ENCODE measurements at regions not wholly inside any gene's neighbourhood (a gene's known extent, or its start where the extent isn't known, plus 50 kb on each side); places are given as distances from the start of the nearest gene placed in this dataset.

GRCh38 chr2:39607538-39608262 lies 58.0 kb upstream of the TMEM178A start:
- no peak overlapping the region for H3K56ac ChIP-seq (ENCODE audit: low read length)
- H3K27me3 ChIP-seq (ENCODE audit: insufficient read depth, low read length, poor library complexity), result no peaks in the 10 kb centered on the region
- H3K9ac ChIP-seq (ENCODE audit: low read length), result no peak overlapping the region
- H3K4me1 ChIP-seq (ENCODE audit: control insufficient read depth, low read depth, low read length), result peaks cover 2% of the 10 kb centered on the region
- no peaks in the 10 kb centered on the region for H3K36me3 ChIP-seq (ENCODE audit: control insufficient read depth, insufficient read depth, low read length)
- no peak overlapping the region for H2BK120ac ChIP-seq (ENCODE audit: low read depth, low read length)
- no peak overlapping the region for H2BK15ac ChIP-seq (replicated peaks; ENCODE audit: low read depth)
- H3K79me1 ChIP-seq (ENCODE audit: low read length), result no peaks in the 10 kb centered on the region
- H4K5ac ChIP-seq (ENCODE audit: low read length), result no peak overlapping the region
- no peak overlapping the region for H2AK5ac ChIP-seq (ENCODE audit: low read length)
- no peak overlapping the region for H3K4me2 ChIP-seq (ENCODE audit: low read length)
- no peak for DNase-seq
- no peak overlapping the region for H4K8ac ChIP-seq (ENCODE audit: low read depth, low read length)
- H3K18ac ChIP-seq (ENCODE audit: low read length), result no peak overlapping the region
- whole genome bisulfite sequencing (ENCODE audit: extremely low coverage, insufficient coverage, low lambda C conversion rate), result no CpG with 5 or more reads among the region's 4 CpGs
- H3K27ac ChIP-seq (ENCODE audit: low read depth, low read length), result no peak overlapping the region
- H3K79me2 ChIP-seq (ENCODE audit: control insufficient read depth, insufficient read depth, low read length), result no peaks in the 10 kb centered on the region
- no peak overlapping the region for H3K4me3 ChIP-seq (ENCODE audit: low read length)
- no peak overlapping the region for H2BK5ac ChIP-seq (ENCODE audit: low read length)
- no peak overlapping the region for H3K4ac ChIP-seq (ENCODE audit: low read depth, low read length)
- H3K23ac ChIP-seq (ENCODE audit: low read length), result no peak overlapping the region

- Histone ChIP-seq H2BK15ac (replicated peaks; ENCODE audit: low read depth) (no peak overlapping the region), H3K79me2 (ENCODE audit: control insufficient read depth, insufficient read depth, low read length) (no peaks in the 10 kb centered on the region), H2BK120ac (ENCODE audit: low read depth, low read length) (no peak overlapping the region), H4K8ac (ENCODE audit: low read depth, low read length) (no peak overlapping the region), H3K79me1 (ENCODE audit: low read length) (no peaks in the 10 kb centered on the region), H3K4ac (ENCODE audit: low read depth, low read length) (no peak overlapping the region), H3K27me3 (ENCODE audit: insufficient read depth, low read length, poor library complexity) (no peaks in the 10 kb centered on the region), H3K18ac (ENCODE audit: low read length) (peak overlapping the region; percentile 1), H4K5ac (ENCODE audit: low read length) (no peak overlapping the region), H3K9ac (ENCODE audit: low read length) (no peak overlapping the region), H2AK5ac (ENCODE audit: low read length) (no peak overlapping the region), H3K56ac (ENCODE audit: low read length) (no peak overlapping the region), H3K4me1 (ENCODE audit: control insufficient read depth, low read depth, low read length) (peaks cover 2% of the 10 kb centered on the region), H3K4me3 (ENCODE audit: low read length) (no peak overlapping the region), H3K36me3 (ENCODE audit: control insufficient read depth, insufficient read depth, low read length) (no peaks in the 10 kb centered on the region), H3K27ac (ENCODE audit: low read depth, low read length) (no peak overlapping the region), H3K4me2 (ENCODE audit: low read length) (no peak overlapping the region), H3K23ac (ENCODE audit: low read length) (no peak overlapping the region), H2BK5ac (ENCODE audit: low read length) (no peak overlapping the region)
- no peak for DNase-seq
- no CpG with 5 or more reads among the region's 4 CpGs for WGBS (ENCODE audit: extremely low coverage, insufficient coverage, low lambda C conversion rate)
Measured at GRCh38 chr2:39608263-39608575, 57.5 kb upstream of the TMEM178A start.

- Histone ChIP-seq H3K4ac (ENCODE audit: low read depth, low read length) (no peak overlapping the region), H2BK120ac (ENCODE audit: low read depth, low read length) (no peak overlapping the region), H3K79me1 (ENCODE audit: low read length) (no peaks in the 10 kb centered on the region), H3K4me1 (ENCODE audit: control insufficient read depth, low read depth, low read length) (peaks cover 2% of the 10 kb centered on the region), H3K4me3 (ENCODE audit: low read length) (no peak overlapping the region), H3K23ac (ENCODE audit: low read length) (no peak overlapping the region), H3K56ac (ENCODE audit: low read length) (no peak overlapping the region), H3K27me3 (ENCODE audit: insufficient read depth, low read length, poor library complexity) (no peaks in the 10 kb centered on the region), H2BK5ac (ENCODE audit: low read length) (no peak overlapping the region), H3K9ac (ENCODE audit: low read length) (no peak overlapping the region), H3K4me2 (ENCODE audit: low read length) (no peak overlapping the region), H3K79me2 (ENCODE audit: control insufficient read depth, insufficient read depth, low read length) (no peaks in the 10 kb centered on the region), H4K8ac (ENCODE audit: low read depth, low read length) (no peak overlapping the region), H3K36me3 (ENCODE audit: control insufficient read depth, insufficient read depth, low read length) (no peaks in the 10 kb centered on the region), H2BK15ac (replicated peaks; ENCODE audit: low read depth) (no peak overlapping the region), H3K27ac (ENCODE audit: low read depth, low read length) (no peak overlapping the region), H3K18ac (ENCODE audit: low read length) (peak overlapping the region; percentile 1), H4K5ac (ENCODE audit: low read length) (no peak overlapping the region), H2AK5ac (ENCODE audit: low read length) (no peak overlapping the region)
- no CpG with 5 or more reads among the region's 6 CpGs for WGBS (ENCODE audit: extremely low coverage, insufficient coverage, low lambda C conversion rate)
- no peak for DNase-seq
Measured at GRCh38 chr2:39608686-39609441, 56.9 kb upstream of the TMEM178A start.

- Histone ChIP-seq H2BK15ac (replicated peaks; ENCODE audit: low read depth) (peak overlapping the region; percentile 86), H4K8ac (ENCODE audit: low read depth, low read length) (no peak overlapping the region), H3K4me2 (ENCODE audit: low read length) (no peak overlapping the region), H2BK5ac (ENCODE audit: low read length) (peak overlapping the region; percentile 39), H3K18ac (ENCODE audit: low read length) (peak overlapping the region; percentile 56), H3K79me2 (ENCODE audit: control insufficient read depth, insufficient read depth, low read length) (no peaks in the 10 kb centered on the region), H2BK120ac (ENCODE audit: low read depth, low read length) (no peak overlapping the region), H3K79me1 (ENCODE audit: low read length) (no peaks in the 10 kb centered on the region), H3K9ac (ENCODE audit: low read length) (no peak overlapping the region), H4K5ac (ENCODE audit: low read length) (no peak overlapping the region), H3K4me3 (ENCODE audit: low read length) (no peak overlapping the region), H2AK5ac (ENCODE audit: low read length) (no peak overlapping the region), H3K23ac (ENCODE audit: low read length) (no peak overlapping the region), H3K4ac (ENCODE audit: low read depth, low read length) (no peak overlapping the region), H3K56ac (ENCODE audit: low read length) (peak overlapping the region; percentile 37), H3K27me3 (ENCODE audit: insufficient read depth, low read length, poor library complexity) (no peaks in the 10 kb centered on the region), H3K36me3 (ENCODE audit: control insufficient read depth, insufficient read depth, low read length) (no peaks in the 10 kb centered on the region), H3K27ac (ENCODE audit: low read depth, low read length) (no peak overlapping the region), H3K4me1 (ENCODE audit: control insufficient read depth, low read depth, low read length) (peaks cover 2% of the 10 kb centered on the region)
- WGBS (ENCODE audit: extremely low coverage, insufficient coverage, low lambda C conversion rate), result no CpG with 5 or more reads among the region's 2 CpGs
- no peak for DNase-seq
Measured at GRCh38 chr2:39609917-39610316, 55.8 kb upstream of the TMEM178A start.

GRCh38 chr2:39615675-39616074 lies 50.0 kb upstream of the TMEM178A start:
- Histone ChIP-seq H3K9ac (ENCODE audit: low read length) (no peak overlapping the region), H2BK5ac (ENCODE audit: low read length) (no peak overlapping the region), H3K27ac (ENCODE audit: low read depth, low read length) (no peak overlapping the region), H4K8ac (ENCODE audit: low read depth, low read length) (no peak overlapping the region), H3K79me2 (ENCODE audit: control insufficient read depth, insufficient read depth, low read length) (no peaks in the 10 kb centered on the region), H3K23ac (ENCODE audit: low read length) (no peak overlapping the region), H3K27me3 (ENCODE audit: insufficient read depth, low read length, poor library complexity) (no peaks in the 10 kb centered on the region), H3K36me3 (ENCODE audit: control insufficient read depth, insufficient read depth, low read length) (no peaks in the 10 kb centered on the region), H3K4ac (ENCODE audit: low read depth, low read length) (no peak overlapping the region), H3K56ac (ENCODE audit: low read length) (no peak overlapping the region), H3K18ac (ENCODE audit: low read length) (no peak overlapping the region), H2BK15ac (replicated peaks; ENCODE audit: low read depth) (no peak overlapping the region), H2BK120ac (ENCODE audit: low read depth, low read length) (no peak overlapping the region), H2AK5ac (ENCODE audit: low read length) (no peak overlapping the region), H3K4me3 (ENCODE audit: low read length) (no peak overlapping the region), H4K5ac (ENCODE audit: low read length) (no peak overlapping the region), H3K79me1 (ENCODE audit: low read length) (no peaks in the 10 kb centered on the region), H3K4me2 (ENCODE audit: low read length) (no peak overlapping the region), H3K4me1 (ENCODE audit: control insufficient read depth, low read depth, low read length) (peaks cover 2% of the 10 kb centered on the region)
- peak; percentile 76 for DNase-seq
- WGBS (ENCODE audit: extremely low coverage, insufficient coverage, low lambda C conversion rate), result no CpG with 5 or more reads among the region's 1 CpG
